Astrocyte of the cerebellum (primary cell): ENCODE measurements at regions not wholly inside any gene's neighbourhood (a gene's known extent, or its start where the extent isn't known, plus 50 kb on each side); places are given as distances from the start of the nearest gene placed in this dataset.

ENCODE experiments used
- DNase-seq: peaks from one replicate; pipeline ENCODE4 v3.0.0-alpha.2; 2011; ENCODE audit warnings: low read depth
- H3K4me3 ChIP-seq: 2 replicates; pipeline ENCODE4 v1.5.1; 2011; ENCODE audit warnings: mild to moderate bottlenecking, low read depth, low read length, moderate library complexity
- in situ Hi-C: cut with HindIII; loops from 2 replicates; pipeline ENCODE4 v1.10.0; 2017; ENCODE audit warnings: low sequenced_read_pairs
- TF ChIP-seq, protein P1 (sequence below): IDR thresholded peaks from 2 replicates; pipeline ENCODE4 v1.5.1; 2012; ENCODE audit warnings: low read length, low read depth, moderate library complexity, mild to moderate bottlenecking; ENCODE audit errors: missing control alignments

DNA sequence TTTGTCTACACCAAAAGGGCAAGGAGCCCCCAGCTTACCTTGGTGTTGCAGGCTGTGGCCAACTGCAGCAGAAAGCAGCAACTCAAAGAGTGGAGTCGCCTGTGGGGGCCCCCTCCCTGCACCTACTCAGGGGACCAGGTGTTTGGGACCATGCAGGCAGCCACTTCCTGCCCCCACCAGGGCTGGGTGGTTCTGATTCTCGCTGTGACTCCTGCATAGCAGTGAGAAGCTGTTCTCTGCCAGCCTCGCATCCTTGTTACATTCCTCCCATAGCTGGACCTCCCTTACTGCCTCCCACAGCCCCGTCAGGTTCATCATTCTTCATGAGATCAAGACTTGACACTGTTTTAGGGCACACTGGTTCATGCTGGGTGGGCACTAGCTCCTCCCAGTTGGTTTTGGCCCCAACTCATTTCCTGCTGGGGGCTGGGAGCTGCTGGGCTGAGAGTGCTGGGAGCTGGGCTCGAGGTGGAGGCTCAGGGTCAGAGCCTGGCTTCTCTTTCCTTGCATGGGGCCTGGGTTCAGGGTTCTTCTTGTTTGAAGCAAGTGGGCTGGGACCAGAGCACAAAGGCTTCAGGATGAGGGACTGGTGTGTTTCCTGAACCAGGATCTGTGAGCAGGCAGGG is 146.9 kb upstream of the C1orf174 start:
- no peak for DNase-seq
- in situ Hi-C loops: no loop called here
- no peak overlapping the region for H3K4me3 ChIP-seq
- TF ChIP-seq, protein P1, sequence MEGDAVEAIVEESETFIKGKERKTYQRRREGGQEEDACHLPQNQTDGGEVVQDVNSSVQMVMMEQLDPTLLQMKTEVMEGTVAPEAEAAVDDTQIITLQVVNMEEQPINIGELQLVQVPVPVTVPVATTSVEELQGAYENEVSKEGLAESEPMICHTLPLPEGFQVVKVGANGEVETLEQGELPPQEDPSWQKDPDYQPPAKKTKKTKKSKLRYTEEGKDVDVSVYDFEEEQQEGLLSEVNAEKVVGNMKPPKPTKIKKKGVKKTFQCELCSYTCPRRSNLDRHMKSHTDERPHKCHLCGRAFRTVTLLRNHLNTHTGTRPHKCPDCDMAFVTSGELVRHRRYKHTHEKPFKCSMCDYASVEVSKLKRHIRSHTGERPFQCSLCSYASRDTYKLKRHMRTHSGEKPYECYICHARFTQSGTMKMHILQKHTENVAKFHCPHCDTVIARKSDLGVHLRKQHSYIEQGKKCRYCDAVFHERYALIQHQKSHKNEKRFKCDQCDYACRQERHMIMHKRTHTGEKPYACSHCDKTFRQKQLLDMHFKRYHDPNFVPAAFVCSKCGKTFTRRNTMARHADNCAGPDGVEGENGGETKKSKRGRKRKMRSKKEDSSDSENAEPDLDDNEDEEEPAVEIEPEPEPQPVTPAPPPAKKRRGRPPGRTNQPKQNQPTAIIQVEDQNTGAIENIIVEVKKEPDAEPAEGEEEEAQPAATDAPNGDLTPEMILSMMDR: no peak

DNA sequence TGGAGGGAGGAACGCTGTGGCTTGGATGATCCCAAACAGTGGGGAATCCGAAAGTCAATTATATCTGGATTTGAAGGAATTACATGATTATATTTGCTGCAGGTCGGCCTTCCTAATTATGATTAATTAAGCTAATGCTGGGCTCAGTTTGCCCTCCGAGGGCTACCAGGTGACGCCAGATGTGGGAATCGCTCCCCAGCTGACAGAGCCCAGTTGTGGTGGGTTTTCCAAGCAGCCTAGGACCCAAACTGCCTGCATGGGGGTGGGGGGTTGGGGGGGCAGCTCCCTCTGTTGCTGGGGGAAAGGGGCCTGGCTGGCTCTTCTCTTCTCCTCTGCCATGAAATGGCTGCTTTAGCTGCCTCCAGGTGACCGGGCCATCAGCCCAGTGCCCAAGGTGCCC is 147.6 kb upstream of the C1orf174 start:
- in situ Hi-C loops: no loop called here
- DNase-seq: no peak
- H3K4me3 ChIP-seq: no peak overlapping the region
- TF ChIP-seq, protein P1: no peak

DNA sequence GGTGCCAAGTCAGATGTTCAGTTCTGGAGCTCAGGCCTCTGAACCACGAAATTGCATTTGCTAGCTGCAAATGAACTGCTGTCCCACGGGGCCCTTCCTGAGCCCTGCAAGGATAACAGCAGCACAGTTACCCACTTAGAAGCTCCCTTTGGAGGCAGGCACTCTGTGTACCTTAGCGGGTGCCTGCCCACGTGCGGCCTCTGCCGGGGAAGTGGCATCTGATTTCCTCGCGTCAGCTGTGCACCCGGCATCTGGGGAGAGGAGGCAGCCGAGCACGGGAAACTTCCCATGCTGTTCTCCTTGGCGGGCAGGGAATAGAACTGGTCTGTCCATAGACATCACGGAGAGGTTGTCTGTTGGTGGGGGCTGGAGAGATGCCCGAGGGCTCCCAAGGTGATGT is 148.0 kb upstream of the C1orf174 start:
- in situ Hi-C loops: no loop called here
- no peak overlapping the region for H3K4me3 ChIP-seq
- TF ChIP-seq, protein P1: no peak
- no peak for DNase-seq

DNA sequence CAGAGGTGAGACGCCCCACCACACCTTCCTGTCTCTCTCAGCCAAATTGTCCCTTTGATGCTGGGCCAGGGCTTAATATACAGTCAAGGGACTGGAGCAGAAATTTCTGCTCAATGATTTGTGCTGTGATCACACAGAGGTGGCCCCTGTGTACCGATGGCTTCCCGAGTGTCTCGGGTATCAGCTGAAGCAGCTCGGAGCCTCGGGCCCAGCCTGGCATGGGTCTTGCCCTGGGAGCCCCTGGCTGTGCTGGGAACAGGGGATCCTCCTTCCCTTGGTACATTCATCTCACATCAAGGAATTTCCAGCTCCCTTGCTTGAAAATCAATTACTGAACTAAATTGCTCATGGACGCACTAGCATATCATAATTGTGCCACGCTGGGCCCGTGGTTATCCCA is 148.8 kb upstream of the C1orf174 start:
- DNase-seq: no peak
- TF ChIP-seq, protein P1: no peak
- H3K4me3 ChIP-seq: no peak overlapping the region
- in situ Hi-C loops: no loop called here

DNA sequence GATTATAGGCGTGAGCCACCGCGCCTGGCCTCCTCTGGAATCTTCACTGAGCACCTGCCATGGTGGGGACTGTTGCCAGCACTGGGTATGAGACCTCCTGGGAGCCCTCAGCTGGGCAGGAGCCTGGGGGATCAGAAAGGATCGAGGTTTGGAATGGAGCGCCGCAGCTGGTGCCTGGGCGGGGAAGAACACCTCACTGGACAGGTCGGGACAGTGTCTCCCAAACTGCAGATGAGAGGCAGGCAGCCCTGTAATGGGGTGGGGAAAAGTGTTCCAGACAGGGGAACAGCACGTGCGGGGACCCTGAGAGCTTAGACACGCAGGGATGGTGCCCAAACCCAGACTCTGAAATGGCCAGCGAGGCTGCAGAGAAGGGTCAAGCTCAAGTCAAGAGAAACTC is 150.9 kb upstream of the C1orf174 start:
- in situ Hi-C loops: no loop called here
- TF ChIP-seq, protein P1: no peak
- no peak overlapping the region for H3K4me3 ChIP-seq
- DNase-seq: no peak

DNA sequence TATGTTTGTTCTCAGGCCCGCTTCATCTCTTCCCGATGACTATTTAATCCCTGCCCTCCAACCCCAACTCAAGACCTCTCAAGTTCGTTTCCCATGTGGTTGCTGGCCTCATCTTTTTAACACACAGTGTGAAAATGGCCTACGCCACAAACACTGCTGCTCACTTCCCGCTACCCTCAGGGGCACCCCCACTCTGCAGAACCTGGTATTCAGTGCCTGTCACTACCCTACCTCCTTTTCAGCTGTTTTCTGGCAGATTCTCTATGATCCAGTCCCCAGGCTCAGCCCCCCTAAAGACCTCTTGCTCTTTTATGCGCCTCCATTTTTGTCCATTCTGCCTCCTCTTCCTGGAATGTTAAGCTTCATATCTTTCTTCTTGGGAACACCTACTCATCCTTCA is 152.6 kb upstream of the C1orf174 start:
- in situ Hi-C loops: no loop called here
- DNase-seq: no peak
- TF ChIP-seq, protein P1: no peak
- no peak overlapping the region for H3K4me3 ChIP-seq

DNA sequence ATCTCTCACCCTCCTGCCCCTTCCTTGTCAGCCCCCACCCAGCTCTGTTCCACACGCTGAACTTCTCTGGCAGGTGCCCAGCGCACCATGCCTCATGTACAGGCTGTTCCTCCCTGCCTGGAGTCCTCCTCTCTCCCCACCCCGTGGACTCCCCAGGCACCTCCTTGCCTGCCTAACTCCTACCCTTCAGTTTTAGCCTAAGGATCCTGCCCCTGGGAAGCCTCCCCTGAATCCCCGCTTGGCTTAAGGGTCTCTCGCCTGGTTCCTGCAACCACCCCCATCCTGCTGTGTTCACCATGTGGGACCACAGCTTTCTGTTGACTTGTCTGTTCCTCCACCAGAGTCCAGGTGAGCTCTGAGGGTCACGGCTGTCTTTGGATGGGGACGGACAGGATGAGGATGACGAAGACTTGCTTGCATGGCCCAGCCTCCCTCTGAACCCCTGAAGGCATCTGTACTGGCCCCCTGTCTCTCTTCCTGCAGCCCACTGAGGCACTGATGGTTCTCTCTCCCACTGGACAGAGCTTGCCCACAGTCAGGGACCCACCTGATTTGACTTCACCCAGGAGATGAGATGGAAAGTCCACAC is 153.2 kb upstream of the C1orf174 start:
- no peak overlapping the region for H3K4me3 ChIP-seq
- no peak for DNase-seq
- in situ Hi-C loops: no loop called here
- TF ChIP-seq, protein P1: no peak
